Activated CD4-positive, alpha-beta T cell treated with anti-CD3 and anti-CD28 coated beads for 36 hours (primary cell): ENCODE measurements at regions not wholly inside any gene's neighbourhood (a gene's known extent, or its start where the extent isn't known, plus 50 kb on each side); places are given as distances from the start of the nearest gene placed in this dataset.
"Not testable (repeated sequence)": the region's sequence is repeated elsewhere in the genome, so short reads cannot be mapped to it uniquely, and the experiment has no call there.

Experiments used
- ATAC-seq: fragments of 200-7000 bp; cut with Tn5 transposase; one replicate; pipeline ENCODE4 v1.10.0; 2021; ENCODE audit warnings: mild to moderate bottlenecking, moderate library complexity
- CTCF ChIA-PET: fragments of 350-600 bp; sonication (Branson Sonifier 250); formaldehyde crosslinking; loops from one replicate; lab custom pipeline; 2021; ENCODE audit warnings: antibody characterized with exemption; lab: Charles Lee
- POLR2A ChIA-PET: fragments of 350-600 bp; sonication (Branson Sonifier 250); formaldehyde crosslinking; loops from one replicate; lab custom pipeline; 2021; ENCODE audit warnings: antibody characterized with exemption, inconsistent platforms; lab: Charles Lee
- DNase-seq: peaks from one replicate; pipeline ENCODE4 v3.0.0-alpha.2; 2020
- H3K27ac Mint-ChIP-seq: one replicate; pipeline ENCODE4 v1.8.0; 2021; ENCODE audit warnings: mixed read lengths
- H3K27me3 Mint-ChIP-seq: one replicate; pipeline ENCODE4 v1.8.0; 2021; ENCODE audit warnings: mixed read lengths
- H3K36me3 Mint-ChIP-seq: one replicate; pipeline ENCODE4 v1.8.0; 2021; ENCODE audit warnings: low read depth, mixed read lengths
- H3K4me1 Mint-ChIP-seq: one replicate; pipeline ENCODE4 v1.8.0; 2021; ENCODE audit warnings: mixed read lengths
- H3K4me3 Mint-ChIP-seq: one replicate; pipeline ENCODE4 v1.8.0; 2021; ENCODE audit warnings: mild to moderate bottlenecking, moderate library complexity, mixed read lengths
- H3K9me3 Mint-ChIP-seq: one replicate; pipeline ENCODE4 v1.8.0; 2021; ENCODE audit warnings: low read depth, mixed read lengths
- intact Hi-C, 2 experiments: fragments of 100-400 bp; cut with DNase I in 1 of 2; cut with micrococcal nuclease in 1 of 2; formaldehyde crosslinking; loops; one replicate each; pipeline versions ENCODE4 v1.14.2 to v1.15.1; 2022 to 2024; cut with DNase I, micrococcal nuclease

DNA sequence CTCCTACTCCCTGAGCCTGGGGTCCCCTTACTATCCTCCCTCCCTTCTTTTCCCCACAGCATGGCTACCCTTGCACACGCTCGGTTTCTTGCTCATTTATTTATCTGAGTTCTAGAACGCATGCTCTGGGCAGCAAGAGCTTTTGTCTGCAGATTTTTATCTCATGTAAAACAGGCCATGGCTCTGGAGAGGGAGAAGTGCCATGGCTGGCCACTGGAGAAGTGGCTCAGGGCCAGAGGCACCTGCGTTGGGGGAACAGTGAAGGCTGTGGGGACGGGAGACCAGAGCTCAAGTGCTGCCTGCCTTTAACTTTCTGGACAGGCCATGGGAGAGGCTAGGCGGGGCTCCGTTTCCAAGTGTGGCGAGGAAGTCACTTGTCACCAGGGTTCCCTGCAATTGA, 177.7 kb upstream of the SULF2 start:
- H3K9me3 Mint-ChIP-seq: no peaks in the 10 kb centered on the region
- intact Hi-C loops: no loop called here
- ATAC-seq (no peak), DNase-seq (no peak)
- POLR2A ChIA-PET: no interaction called here
- H3K27ac Mint-ChIP-seq: no peak overlapping the region
- H3K4me3 Mint-ChIP-seq: no peak overlapping the region
- no peaks in the 10 kb centered on the region for H3K36me3 Mint-ChIP-seq
- CTCF ChIA-PET: no interaction called here
- peaks cover 4% of the 10 kb centered on the region for H3K27me3 Mint-ChIP-seq
- H3K4me1 Mint-ChIP-seq: no peaks in the 10 kb centered on the region

DNA sequence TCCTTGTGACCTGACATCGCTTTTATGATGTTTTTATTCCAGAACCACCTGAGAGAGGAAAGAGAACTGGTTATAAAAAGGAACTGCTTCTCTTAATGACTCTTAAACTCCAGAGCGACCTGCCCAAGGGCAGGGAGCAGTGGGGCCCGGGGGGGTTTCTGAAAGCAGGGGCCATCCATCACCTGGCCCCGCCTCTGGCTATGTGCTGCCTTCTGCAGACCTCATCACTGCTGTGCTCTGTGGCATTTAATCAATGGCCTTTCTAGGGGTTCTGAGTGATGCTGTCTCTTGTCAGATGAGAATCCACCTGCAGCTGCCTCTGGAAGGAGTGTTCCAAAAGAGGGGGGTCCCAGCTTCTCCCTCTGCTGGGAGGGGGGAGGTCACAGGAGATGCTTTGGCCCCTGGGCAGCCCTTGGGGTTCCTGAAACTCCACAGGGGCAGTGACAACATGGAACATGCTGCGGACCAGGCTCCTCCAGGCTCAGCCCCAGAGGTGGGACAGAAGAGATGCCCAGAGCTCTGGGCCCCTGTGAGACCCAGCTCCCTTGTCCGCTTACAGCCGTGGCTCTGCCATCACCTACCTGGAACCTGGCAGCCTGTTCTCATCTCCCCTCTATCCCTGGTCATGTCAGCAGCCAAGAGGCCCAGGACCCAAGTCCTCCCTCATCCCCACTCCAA, 177.1 kb upstream of the SULF2 start:
- ChIA-PET CTCF (interaction anchor here (1.0 kb wide), 1 partner anchor 14 kb away, joined by 3 read pairs; no protein-coding TSS in a partner anchor), POLR2A (no interaction called here)
- no peak for DNase-seq
- Mint-ChIP-seq H3K4me1 (no peaks in the 10 kb centered on the region), H3K36me3 (no peaks in the 10 kb centered on the region), H3K4me3 (no peak overlapping the region), H3K27me3 (peaks cover 4% of the 10 kb centered on the region), H3K9me3 (no peaks in the 10 kb centered on the region), H3K27ac (no peak overlapping the region)
- ATAC-seq: no peak
- intact Hi-C loops: no loop called here

DNA sequence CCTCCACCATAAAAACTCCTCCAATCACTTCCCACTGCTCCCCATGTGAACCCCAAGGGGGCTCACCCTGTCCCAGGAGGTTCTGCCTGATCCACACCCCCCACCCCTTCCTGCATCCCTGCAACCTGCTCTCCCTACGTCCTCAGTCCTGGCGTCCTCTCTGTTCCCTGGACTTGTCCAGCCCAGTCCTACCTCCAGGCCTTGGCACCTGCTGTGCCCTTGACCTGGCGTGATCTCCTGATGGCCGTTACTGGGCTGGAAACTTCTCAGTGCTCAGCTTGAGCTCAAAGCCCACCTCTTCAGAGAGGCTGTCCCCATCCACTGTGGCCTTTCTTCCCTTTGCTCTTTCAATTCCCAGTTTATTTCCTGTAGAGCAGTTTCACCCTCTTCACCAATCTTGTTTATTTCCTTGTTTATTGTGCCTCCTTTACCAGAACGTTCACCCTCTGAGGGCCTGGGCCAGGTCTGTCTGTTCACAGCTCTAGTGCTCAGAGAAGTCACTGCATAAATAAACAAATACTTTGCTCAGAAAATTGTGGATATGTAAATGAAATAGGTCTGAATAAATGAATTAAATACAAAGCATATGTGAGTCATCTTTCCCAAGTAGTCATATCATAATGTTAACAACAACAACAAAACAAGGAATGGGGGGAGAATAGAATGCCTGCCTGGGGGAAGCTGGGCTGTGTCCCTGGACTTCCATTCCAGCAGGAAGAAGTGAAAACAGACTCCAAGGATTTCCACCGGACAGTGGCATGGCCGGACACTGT, 175.7 kb upstream of the SULF2 start:
- intact Hi-C loops: no loop called here
- Mint-ChIP-seq H3K36me3 (no peaks in the 10 kb centered on the region), H3K4me3 (no peak overlapping the region), H3K9me3 (no peaks in the 10 kb centered on the region), H3K27ac (no peak overlapping the region), H3K4me1 (no peaks in the 10 kb centered on the region), H3K27me3 (peaks cover 2% of the 10 kb centered on the region)
- ChIA-PET POLR2A (no interaction called here), CTCF (interaction anchor here (1.0 kb wide), 1 partner anchor 15 kb away, joined by 3 read pairs; no protein-coding TSS in a partner anchor)
- DNase-seq: no peak
- no peak for ATAC-seq

DNA sequence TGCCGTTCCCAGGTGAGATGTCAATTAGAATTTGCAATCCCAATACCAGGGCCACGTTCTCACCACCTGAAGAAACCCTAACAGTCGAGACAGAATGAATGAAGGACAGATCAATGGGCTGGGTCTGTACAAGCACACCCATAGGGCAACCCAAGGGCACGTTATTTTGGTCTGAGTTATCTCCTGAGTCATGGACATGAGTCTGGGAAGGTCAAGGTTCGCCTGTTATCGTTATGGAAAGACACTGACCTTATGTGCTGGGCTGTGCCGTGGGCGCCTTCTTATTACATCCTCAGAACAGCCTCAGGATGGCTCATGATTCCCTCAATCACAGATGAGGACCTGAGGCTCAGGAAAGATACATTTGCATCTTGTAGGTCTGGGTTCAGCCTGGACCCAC, 175.0 kb upstream of the SULF2 start:
- ATAC-seq: no peak
- H3K9me3 Mint-ChIP-seq: no peaks in the 10 kb centered on the region
- POLR2A ChIA-PET: no interaction called here
- no peak overlapping the region for H3K27ac Mint-ChIP-seq
- H3K4me1 Mint-ChIP-seq: no peaks in the 10 kb centered on the region
- no peaks in the 10 kb centered on the region for H3K36me3 Mint-ChIP-seq
- intact Hi-C loops: no loop called here
- no peak overlapping the region for H3K4me3 Mint-ChIP-seq
- DNase-seq: no peak
- CTCF ChIA-PET: no interaction called here
- H3K27me3 Mint-ChIP-seq: peaks cover 2% of the 10 kb centered on the region

DNA sequence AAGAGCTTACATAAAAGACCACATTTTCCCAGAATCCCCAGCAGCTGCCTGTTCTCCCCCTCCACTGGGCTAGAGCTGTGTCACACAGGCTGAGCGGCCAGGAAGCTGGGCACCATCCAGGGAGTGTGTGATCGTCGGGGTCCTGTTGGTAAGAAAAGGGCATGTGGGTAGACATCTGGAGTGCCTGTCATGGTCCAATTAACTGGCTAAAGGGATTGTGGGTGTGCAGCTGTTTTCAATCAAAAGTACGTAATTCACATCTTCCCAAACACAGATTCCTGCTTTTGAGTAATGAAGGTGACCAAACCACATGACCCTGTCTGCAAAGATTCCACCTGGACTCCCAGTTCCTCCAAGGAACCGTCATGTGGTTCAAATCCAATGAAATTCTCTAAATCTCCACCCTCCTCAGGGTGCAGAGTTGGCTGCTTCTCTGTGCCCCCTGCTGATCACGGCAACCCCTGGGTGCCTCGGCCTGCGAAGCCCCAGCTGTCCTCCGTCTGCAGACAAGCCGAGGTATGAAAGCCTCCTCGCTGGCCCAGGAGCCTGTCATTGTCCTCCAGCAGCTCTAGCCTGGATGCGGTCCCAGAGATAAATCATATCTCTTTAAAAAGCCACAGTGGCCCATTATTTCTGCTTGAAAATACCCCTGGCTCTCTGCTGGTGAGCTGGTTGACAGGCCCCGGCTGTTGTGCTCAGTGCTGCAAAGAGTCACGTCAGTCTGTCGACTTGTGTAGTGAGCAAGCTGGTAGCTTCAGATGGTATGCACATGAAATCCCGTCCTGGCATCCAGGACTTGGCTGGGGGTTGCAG, 172.9 kb upstream of the SULF2 start:
- H3K9me3 Mint-ChIP-seq, H3K27ac Mint-ChIP-seq, DNase-seq, H3K4me3 Mint-ChIP-seq, H3K4me1 Mint-ChIP-seq, intact Hi-C loops, H3K27me3 Mint-ChIP-seq, ATAC-seq, H3K36me3 Mint-ChIP-seq, POLR2A ChIA-PET: not testable (repeated sequence)
- CTCF ChIA-PET: interaction anchor here (0.8 kb wide), 1 partner anchor 978 kb away, joined by 3 read pairs; no protein-coding TSS in a partner anchor

DNA sequence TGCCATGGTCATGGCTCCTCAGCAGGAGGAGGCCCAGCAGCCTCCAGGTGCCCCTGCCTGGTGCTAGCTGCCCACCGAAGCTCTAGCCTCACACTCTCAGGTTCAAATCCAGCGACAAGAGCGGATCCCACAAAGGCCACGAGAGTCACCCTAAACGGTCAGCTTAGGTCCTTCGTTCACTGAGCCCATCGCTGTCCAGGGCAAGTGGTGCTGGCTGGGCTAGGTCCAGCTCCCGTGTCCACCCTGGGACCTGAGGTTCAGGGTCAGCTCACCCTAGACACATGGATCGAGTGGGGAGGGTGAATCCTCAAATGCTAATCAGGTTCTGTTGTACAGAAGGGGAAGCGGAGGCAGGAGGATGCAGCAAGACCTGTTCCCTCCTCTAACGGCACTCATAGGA, 171.9 kb upstream of the SULF2 start:
- Mint-ChIP-seq H3K9me3 (no peaks in the 10 kb centered on the region), H3K36me3 (no peaks in the 10 kb centered on the region), H3K4me3 (no peak overlapping the region), H3K4me1 (no peaks in the 10 kb centered on the region), H3K27ac (no peak overlapping the region), H3K27me3 (peaks cover 6% of the 10 kb centered on the region)
- intact Hi-C loops: no loop called here
- ATAC-seq: no peak
- POLR2A ChIA-PET: no interaction called here
- no peak for DNase-seq
- CTCF ChIA-PET: interaction anchor here (1.0 kb wide), 1 partner anchor 10 kb away, joined by 3 read pairs; no protein-coding TSS in a partner anchor

DNA sequence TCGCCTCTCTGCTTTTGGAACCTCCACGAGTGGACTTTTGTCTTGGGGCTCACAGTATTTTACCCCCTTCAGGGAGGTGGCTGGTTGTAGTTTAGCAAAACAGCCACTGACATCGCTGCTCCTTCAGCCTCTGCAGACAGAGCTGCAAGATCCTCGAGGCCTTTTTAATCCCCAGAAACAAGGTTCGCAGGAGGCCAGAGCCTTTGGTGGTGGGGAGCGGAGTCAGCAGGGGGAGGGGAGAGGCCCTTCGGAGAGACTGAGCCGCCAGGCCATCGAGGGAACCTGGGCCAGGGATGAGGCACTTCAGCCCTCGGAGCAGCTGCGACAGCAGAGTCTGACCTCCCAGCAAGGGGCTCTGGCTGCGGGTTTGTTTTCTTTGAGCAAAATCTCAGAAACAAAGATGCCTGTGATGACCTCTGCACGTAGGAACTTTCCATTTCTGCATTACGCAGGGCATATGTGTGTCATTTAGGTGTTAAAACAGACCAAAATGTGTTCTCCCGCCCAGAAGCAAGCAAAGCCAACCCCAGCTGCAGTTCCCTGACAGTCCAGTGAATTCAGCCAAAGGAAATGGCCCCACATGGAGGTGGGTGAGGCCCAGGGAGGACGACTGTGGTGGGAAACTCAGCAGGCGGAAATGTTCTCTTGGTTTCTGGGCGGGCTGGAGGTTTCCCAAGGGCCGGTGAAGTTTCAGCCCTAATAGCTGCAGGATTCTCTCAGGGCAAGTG, 171.2 kb upstream of the SULF2 start:
- Mint-ChIP-seq H3K36me3 (no peaks in the 10 kb centered on the region), H3K9me3 (no peaks in the 10 kb centered on the region), H3K4me3 (no peak overlapping the region), H3K27ac (no peak overlapping the region), H3K4me1 (no peaks in the 10 kb centered on the region), H3K27me3 (peaks cover 8% of the 10 kb centered on the region)
- POLR2A ChIA-PET: no interaction called here
- DNase-seq (no peak), ATAC-seq (no peak)
- intact Hi-C loops: no loop called here
- CTCF ChIA-PET: interaction anchor here (1.0 kb wide), 1 partner anchor 11 kb away, joined by 3 read pairs; no protein-coding TSS in a partner anchor

DNA sequence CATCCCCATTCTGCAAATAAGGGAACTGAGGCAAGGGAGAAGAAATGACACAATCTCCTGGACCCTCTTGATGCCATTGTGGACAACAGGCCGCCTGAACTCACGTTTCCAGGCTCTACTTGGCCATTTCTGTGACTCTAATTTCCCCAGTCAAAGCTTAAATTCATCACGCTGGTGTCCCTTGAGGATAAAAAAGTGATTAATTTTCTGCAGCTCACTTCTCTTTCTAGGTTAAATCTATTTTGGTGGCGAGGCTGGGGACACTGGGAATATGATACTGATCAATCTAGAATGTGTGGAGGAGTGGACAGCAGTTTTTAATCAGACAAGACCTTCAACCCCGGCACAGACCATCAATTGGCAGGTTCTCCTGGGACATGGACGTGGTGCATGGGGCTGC, 168.2 kb upstream of the SULF2 start:
- DNase-seq (no peak), ATAC-seq (no peak)
- H3K36me3 Mint-ChIP-seq: no peaks in the 10 kb centered on the region
- H3K4me3 Mint-ChIP-seq: no peak overlapping the region
- intact Hi-C loops: no loop called here
- ChIA-PET CTCF (interaction anchor here (0.6 kb wide), 1 partner anchor 971 kb away, joined by 4 read pairs; no protein-coding TSS in a partner anchor), POLR2A (no interaction called here)
- H3K27me3 Mint-ChIP-seq: peaks cover 9% of the 10 kb centered on the region
- no peaks in the 10 kb centered on the region for H3K4me1 Mint-ChIP-seq
- H3K27ac Mint-ChIP-seq: no peak overlapping the region
- H3K9me3 Mint-ChIP-seq: no peaks in the 10 kb centered on the region

DNA sequence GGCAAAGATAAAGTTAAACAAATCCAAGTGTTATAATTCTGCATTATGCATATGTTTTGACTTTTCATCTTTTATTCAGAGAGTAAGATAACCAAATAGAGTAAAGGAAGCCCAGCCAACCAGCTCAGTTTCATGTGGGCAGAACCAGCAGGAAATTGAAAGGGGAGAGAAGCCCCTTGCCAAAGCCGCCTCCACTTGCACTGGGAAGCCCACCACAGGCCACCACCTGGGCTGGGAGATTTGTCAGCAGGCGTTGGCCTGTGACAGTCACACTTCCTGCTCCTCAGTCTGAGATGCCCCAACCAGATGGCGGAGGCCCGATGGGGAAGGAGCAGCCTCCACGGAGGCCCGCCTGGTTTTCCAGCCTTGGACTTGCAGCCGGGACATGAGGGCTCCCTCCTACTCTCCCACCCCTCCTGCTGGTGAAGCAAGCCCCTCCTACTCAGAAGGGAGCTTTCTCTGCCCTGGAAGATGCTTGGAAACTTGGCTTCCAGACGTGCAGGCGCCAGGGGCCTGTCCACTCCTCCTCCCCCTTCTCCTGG, 166.8 kb upstream of the SULF2 start:
- DNase-seq (no peak), ATAC-seq (no peak)
- Mint-ChIP-seq H3K36me3 (no peaks in the 10 kb centered on the region), H3K4me3 (no peak overlapping the region), H3K4me1 (no peaks in the 10 kb centered on the region), H3K9me3 (no peaks in the 10 kb centered on the region), H3K27ac (no peak overlapping the region), H3K27me3 (peaks cover 9% of the 10 kb centered on the region)
- CTCF ChIA-PET: no interaction called here
- POLR2A ChIA-PET: interaction anchor here (0.6 kb wide), 1 partner anchor 443 kb away, joined by 3 read pairs; no protein-coding TSS in a partner anchor
- intact Hi-C loops: no loop called here

DNA sequence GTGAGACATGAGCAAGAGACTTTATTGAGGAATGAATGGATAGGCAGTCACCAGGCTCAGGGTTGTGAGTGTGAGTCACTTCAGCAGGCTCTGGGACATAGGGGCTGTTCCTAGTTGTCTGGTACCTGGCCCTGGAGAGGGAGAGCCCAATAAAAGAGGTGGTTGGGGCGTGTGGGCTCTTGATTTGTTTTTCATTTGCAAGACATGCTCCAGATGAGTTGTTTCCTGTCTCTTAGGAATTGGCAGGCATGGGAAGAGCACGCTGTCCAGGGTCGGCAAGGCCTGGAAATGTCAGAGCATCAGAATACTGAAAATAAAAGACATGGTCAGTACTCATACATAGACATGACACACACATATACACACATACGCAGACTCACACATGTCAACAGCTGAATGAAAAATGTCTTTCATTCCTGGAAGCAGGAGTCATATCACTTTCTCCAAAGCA, 166.3 kb upstream of the SULF2 start:
- peaks cover 9% of the 10 kb centered on the region for H3K27me3 Mint-ChIP-seq
- no peak overlapping the region for H3K4me3 Mint-ChIP-seq
- no peak for ATAC-seq
- CTCF ChIA-PET: no interaction called here
- intact Hi-C loops: no loop called here
- no peak for DNase-seq
- POLR2A ChIA-PET: no interaction called here
- no peaks in the 10 kb centered on the region for H3K4me1 Mint-ChIP-seq
- no peaks in the 10 kb centered on the region for H3K36me3 Mint-ChIP-seq
- H3K9me3 Mint-ChIP-seq: no peaks in the 10 kb centered on the region
- H3K27ac Mint-ChIP-seq: no peak overlapping the region

DNA sequence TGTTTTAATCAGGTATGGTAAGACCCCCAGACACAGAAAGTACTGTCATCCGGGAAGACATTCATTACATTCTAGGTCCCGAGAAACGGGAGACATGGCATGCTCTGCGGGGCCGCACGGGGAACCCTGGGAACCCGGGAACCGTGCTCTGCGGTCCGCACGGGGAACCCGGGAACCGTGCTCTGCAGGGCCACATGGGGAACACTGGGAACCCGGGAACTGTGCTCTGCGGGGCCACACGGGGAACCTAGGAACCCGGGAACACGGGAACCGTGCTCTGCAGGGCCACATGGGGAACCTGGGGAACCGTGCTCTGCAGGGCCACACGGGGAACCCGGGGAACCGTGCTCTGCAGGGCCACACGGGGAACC, 165.6 kb upstream of the SULF2 start:
- intact Hi-C loops: no loop called here
- ChIA-PET CTCF (no interaction called here), POLR2A (no interaction called here)
- no peaks in the 10 kb centered on the region for H3K36me3 Mint-ChIP-seq
- H3K4me1 Mint-ChIP-seq: no peaks in the 10 kb centered on the region
- no peak overlapping the region for H3K4me3 Mint-ChIP-seq
- no peaks in the 10 kb centered on the region for H3K9me3 Mint-ChIP-seq
- no peak for DNase-seq
- H3K27me3 Mint-ChIP-seq: peaks cover 9% of the 10 kb centered on the region
- no peak for ATAC-seq
- no peak overlapping the region for H3K27ac Mint-ChIP-seq
